ENCODE measurements at regions not wholly inside any gene's neighbourhood (a gene's known extent, or its start where the extent isn't known, plus 50 kb on each side); places are given as distances from the start of the nearest gene placed in this dataset.

- 86% methylated on average over 4 of the region's 4 CpGs for WGBS (ENCODE audit: insufficient coverage, low coverage, low lambda C conversion rate, missing lambda C conversion rate)
Measured at GRCh38 chr6:134627707-134628106, 309.8 kb upstream of the SGK1 start.

GRCh38 chr6:134626589-134626988 is 308.7 kb upstream of the SGK1 start:
- Histone ChIP-seq H3K36me3 (no peaks in the 10 kb centered on the region), H3K9me3 (no peaks in the 10 kb centered on the region), H3K27me3 (no peaks in the 10 kb centered on the region), H3K27ac (no peak overlapping the region), H3K4me1 (peaks cover 0 to 15% (median 2%) of the 10 kb centered on the region in 4 donors), H3K4me3 (no peak overlapping the region)
- ATAC-seq = no peak
- TF ChIP-seq, protein P1, sequence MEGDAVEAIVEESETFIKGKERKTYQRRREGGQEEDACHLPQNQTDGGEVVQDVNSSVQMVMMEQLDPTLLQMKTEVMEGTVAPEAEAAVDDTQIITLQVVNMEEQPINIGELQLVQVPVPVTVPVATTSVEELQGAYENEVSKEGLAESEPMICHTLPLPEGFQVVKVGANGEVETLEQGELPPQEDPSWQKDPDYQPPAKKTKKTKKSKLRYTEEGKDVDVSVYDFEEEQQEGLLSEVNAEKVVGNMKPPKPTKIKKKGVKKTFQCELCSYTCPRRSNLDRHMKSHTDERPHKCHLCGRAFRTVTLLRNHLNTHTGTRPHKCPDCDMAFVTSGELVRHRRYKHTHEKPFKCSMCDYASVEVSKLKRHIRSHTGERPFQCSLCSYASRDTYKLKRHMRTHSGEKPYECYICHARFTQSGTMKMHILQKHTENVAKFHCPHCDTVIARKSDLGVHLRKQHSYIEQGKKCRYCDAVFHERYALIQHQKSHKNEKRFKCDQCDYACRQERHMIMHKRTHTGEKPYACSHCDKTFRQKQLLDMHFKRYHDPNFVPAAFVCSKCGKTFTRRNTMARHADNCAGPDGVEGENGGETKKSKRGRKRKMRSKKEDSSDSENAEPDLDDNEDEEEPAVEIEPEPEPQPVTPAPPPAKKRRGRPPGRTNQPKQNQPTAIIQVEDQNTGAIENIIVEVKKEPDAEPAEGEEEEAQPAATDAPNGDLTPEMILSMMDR (IDR thresholded peaks at IDR 0.05) = no peak
- no peak for TF ChIP-seq POLR2A (IDR thresholded peaks at IDR 0.05)
- intact Hi-C loops (cut with DNase I) = no loop called here
- DNase-seq = no peak
- WGBS (ENCODE audit: insufficient coverage, low coverage, low lambda C conversion rate, missing lambda C conversion rate) = 88% methylated on average over 2 of the region's 2 CpGs

More at GRCh38 chr6:134627707-134628106, 309.8 kb upstream of the SGK1 start:
- intact Hi-C loops (cut with DNase I) = no loop called here
- no peaks in the 10 kb centered on the region for H3K27me3 ChIP-seq
- TF ChIP-seq, protein P1 (IDR thresholded peaks at IDR 0.05) = no peak
- TF ChIP-seq POLR2A (IDR thresholded peaks at IDR 0.05) = no peak
- no peaks in the 10 kb centered on the region for H3K9me3 ChIP-seq
- H3K27ac ChIP-seq = no peak overlapping the region
- H3K4me3 ChIP-seq = no peak overlapping the region
- no peak for DNase-seq
- ATAC-seq = no peak
- H3K36me3 ChIP-seq = no peaks in the 10 kb centered on the region
- peaks cover 0 to 18% (median 2%) of the 10 kb centered on the region in 4 donors for H3K4me1 ChIP-seq

- intact Hi-C loops (cut with DNase I) = no loop called here
- Histone ChIP-seq H3K4me1 (peaks cover 0 to 10% (median 1%) of the 10 kb centered on the region in 4 donors), H3K4me3 (no peak overlapping the region), H3K27me3 (no peaks in the 10 kb centered on the region), H3K36me3 (no peaks in the 10 kb centered on the region), H3K9me3 (no peaks in the 10 kb centered on the region), H3K27ac (no peak overlapping the region)
- TF ChIP-seq POLR2A (IDR thresholded peaks at IDR 0.05) = no peak
- TF ChIP-seq, protein P1 (IDR thresholded peaks at IDR 0.05) = no peak
- 33% methylated on average over 2 of the region's 2 CpGs for WGBS (ENCODE audit: insufficient coverage, low coverage, low lambda C conversion rate, missing lambda C conversion rate)
- DNase-seq (no peak), ATAC-seq (no peak)
Measured at GRCh38 chr6:134626086-134626485, 308.2 kb upstream of the SGK1 start.

GRCh38 chr6:134624781-134625180 is 306.9 kb upstream of the SGK1 start:
- DNase-seq (no peak), ATAC-seq (no peak)
- intact Hi-C loops (cut with DNase I) = no loop called here
- TF ChIP-seq, protein P1 (IDR thresholded peaks at IDR 0.05) = no peak
- TF ChIP-seq POLR2A (IDR thresholded peaks at IDR 0.05) = no peak
- Histone ChIP-seq H3K27me3 (no peaks in the 10 kb centered on the region), H3K4me3 (no peak overlapping the region), H3K9me3 (no peaks in the 10 kb centered on the region), H3K27ac (no peak overlapping the region), H3K4me1 (no peaks in the 10 kb centered on the region), H3K36me3 (no peaks in the 10 kb centered on the region)
- WGBS (ENCODE audit: insufficient coverage, low coverage, low lambda C conversion rate, missing lambda C conversion rate) = 89% methylated on average over 6 of the region's 6 CpGs

DNA sequence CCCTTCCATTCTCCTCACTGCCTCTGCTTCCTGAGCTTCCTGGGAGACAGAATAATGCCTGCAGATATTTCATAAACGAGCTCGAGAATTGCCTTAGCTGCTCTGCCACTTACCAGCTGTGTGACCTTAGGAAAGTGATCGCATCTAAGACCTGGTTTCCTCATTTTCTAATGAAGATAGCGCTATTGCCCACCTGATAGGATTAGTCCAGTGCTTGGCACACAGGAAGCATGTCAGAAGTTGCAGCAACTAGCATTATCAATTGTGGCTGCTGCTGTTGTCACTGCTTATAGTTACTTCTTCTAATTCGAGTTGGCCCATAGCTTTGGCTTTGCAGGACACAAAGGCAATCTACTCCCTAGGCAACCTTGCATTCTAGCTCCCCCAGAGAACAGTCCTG is 305.5 kb upstream of the SGK1 start:
- no peak for DNase-seq
- H3K9me3 ChIP-seq = no peaks in the 10 kb centered on the region
- no peak overlapping the region for H3K4me3 ChIP-seq
- H3K4me1 ChIP-seq = no peaks in the 10 kb centered on the region
- 66% methylated on average over 5 of the region's 5 CpGs for WGBS (ENCODE audit: insufficient coverage, low coverage, low lambda C conversion rate, missing lambda C conversion rate)
- H3K27ac ChIP-seq = no peak overlapping the region
- ATAC-seq = no peak
- no peaks in the 10 kb centered on the region for H3K36me3 ChIP-seq
- intact Hi-C loops (cut with DNase I) = no loop called here
- TF ChIP-seq, protein P1 (IDR thresholded peaks at IDR 0.05) = no peak
- no peak for TF ChIP-seq POLR2A (IDR thresholded peaks at IDR 0.05)
- H3K27me3 ChIP-seq = no peaks in the 10 kb centered on the region

Measured in right lobe of liver (tissue), 6 donors.